Smooth muscle cell (in vitro differentiated cells): ENCODE measurements at regions not wholly inside any gene's neighbourhood (a gene's known extent, or its start where the extent isn't known, plus 50 kb on each side); places are given as distances from the start of the nearest gene placed in this dataset.

Experiments used
- DNase-seq: peaks from one replicate; lab custom pipeline; 2025; ENCODE audit not compliant: unreplicated experiment; lab: John Stamatoyannopoulos, UW
- H2AFZ ChIP-seq: fragments of 200-600 bp; sonication (generic); 2 replicates; pipeline ENCODE4 v1.6.0; 2016; ENCODE audit warnings: antibody characterized with exemption, low read depth, mild to moderate bottlenecking
- H3F3A ChIP-seq: fragments of 200-600 bp; sonication (generic); 2 replicates; pipeline ENCODE4 v1.6.0; 2017; ENCODE audit warnings: antibody characterized with exemption, low read depth
- H3K27ac ChIP-seq: fragments of 200-600 bp; sonication (generic); 2 replicates; pipeline ENCODE4 v1.5.1; 2016; ENCODE audit warnings: low read depth, mild to moderate bottlenecking
- H3K27me3 ChIP-seq: fragments of 200-600 bp; sonication (generic); 2 replicates; pipeline ENCODE4 v1.6.1; 2016; ENCODE audit warnings: low read depth, mild to moderate bottlenecking
- H3K36me3 ChIP-seq: fragments of 200-600 bp; sonication (generic); 2 replicates; pipeline ENCODE4 v1.5.1; 2016; ENCODE audit warnings: low read depth
- H3K4me1 ChIP-seq: fragments of 200-600 bp; sonication (generic); 2 replicates; pipeline ENCODE4 v1.5.1; 2016; ENCODE audit warnings: low read depth
- H3K4me2 ChIP-seq: fragments of 200-600 bp; sonication (generic); 2 replicates; pipeline ENCODE4 v1.6.0; 2016; ENCODE audit warnings: mild to moderate bottlenecking
- H3K4me3 ChIP-seq: fragments of 200-600 bp; sonication (generic); 2 replicates; pipeline ENCODE4 v1.5.1; 2016; ENCODE audit warnings: mild to moderate bottlenecking
- H3K79me2 ChIP-seq: fragments of 200-600 bp; sonication (generic); 2 replicates; pipeline ENCODE4 v1.6.0; 2016; ENCODE audit warnings: low read depth, mild to moderate bottlenecking
- H3K9ac ChIP-seq: fragments of 200-600 bp; sonication (generic); 2 replicates; pipeline ENCODE4 v1.6.0; 2016; ENCODE audit warnings: low read depth
- H3K9me3 ChIP-seq: fragments of 200-600 bp; sonication (generic); replicated peaks from 2 replicates; pipeline ENCODE4 v1.5.1; 2016; ENCODE audit warnings: low read depth
- H4K20me1 ChIP-seq: fragments of 200-600 bp; sonication (generic); 2 replicates; pipeline ENCODE4 v1.6.0; 2016; ENCODE audit warnings: low read depth
- WGBS: methylation state at CpG from one replicate; pipeline ENCODE4 v1.1.7; 2016; ENCODE audit warnings: low lambda C conversion rate; 5-methylcytosine and 5-hydroxymethylcytosine counted together
- TF ChIP-seq, protein P1 (sequence below): fragments of 200-600 bp; sonication (generic); IDR thresholded peaks from 2 replicates; pipeline ENCODE4 v1.5.1; 2017; ENCODE audit warnings: borderline replicate concordance, mild to moderate bottlenecking, antibody characterized with exemption; ENCODE audit not compliant: insufficient read depth, poor library complexity, severe bottlenecking

DNA sequence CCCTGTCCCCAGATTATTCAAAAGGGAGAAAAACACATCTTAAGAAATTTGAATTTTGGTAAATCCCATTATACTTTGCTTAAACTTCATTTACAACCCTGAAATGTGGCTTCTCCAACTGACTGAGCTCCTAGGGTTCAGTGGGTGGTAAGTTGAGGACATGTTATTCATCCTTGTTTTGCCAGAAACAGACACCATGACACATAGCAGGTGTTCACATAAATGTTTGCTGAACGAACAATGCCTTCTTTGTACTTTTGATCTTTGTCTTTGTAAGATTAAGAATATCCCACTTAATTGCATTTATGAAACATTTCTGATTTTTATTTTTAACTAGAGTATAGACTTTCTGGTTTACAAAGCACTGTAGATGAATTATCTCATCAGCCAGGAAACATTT lies 209.7 kb downstream of the GPAM start:
- H3K27me3 ChIP-seq: no peaks in the 10 kb centered on the region
- no peak overlapping the region for H3K27ac ChIP-seq
- TF ChIP-seq, protein P1, sequence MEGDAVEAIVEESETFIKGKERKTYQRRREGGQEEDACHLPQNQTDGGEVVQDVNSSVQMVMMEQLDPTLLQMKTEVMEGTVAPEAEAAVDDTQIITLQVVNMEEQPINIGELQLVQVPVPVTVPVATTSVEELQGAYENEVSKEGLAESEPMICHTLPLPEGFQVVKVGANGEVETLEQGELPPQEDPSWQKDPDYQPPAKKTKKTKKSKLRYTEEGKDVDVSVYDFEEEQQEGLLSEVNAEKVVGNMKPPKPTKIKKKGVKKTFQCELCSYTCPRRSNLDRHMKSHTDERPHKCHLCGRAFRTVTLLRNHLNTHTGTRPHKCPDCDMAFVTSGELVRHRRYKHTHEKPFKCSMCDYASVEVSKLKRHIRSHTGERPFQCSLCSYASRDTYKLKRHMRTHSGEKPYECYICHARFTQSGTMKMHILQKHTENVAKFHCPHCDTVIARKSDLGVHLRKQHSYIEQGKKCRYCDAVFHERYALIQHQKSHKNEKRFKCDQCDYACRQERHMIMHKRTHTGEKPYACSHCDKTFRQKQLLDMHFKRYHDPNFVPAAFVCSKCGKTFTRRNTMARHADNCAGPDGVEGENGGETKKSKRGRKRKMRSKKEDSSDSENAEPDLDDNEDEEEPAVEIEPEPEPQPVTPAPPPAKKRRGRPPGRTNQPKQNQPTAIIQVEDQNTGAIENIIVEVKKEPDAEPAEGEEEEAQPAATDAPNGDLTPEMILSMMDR: no peak
- H3K4me2 ChIP-seq: no peak overlapping the region
- no peaks in the 10 kb centered on the region for H3K79me2 ChIP-seq
- no peak for DNase-seq
- H3K9me3 ChIP-seq: no peaks in the 10 kb centered on the region
- no peaks in the 10 kb centered on the region for H3K4me1 ChIP-seq
- H2AFZ ChIP-seq: no peak overlapping the region
- H4K20me1 ChIP-seq: no peaks in the 10 kb centered on the region
- H3K36me3 ChIP-seq: no peaks in the 10 kb centered on the region
- no peak overlapping the region for H3K9ac ChIP-seq
- H3F3A ChIP-seq: no peaks in the 10 kb centered on the region
- WGBS: 81% methylated on average over 1 of the region's 1 CpG
- H3K4me3 ChIP-seq: no peak overlapping the region

DNA sequence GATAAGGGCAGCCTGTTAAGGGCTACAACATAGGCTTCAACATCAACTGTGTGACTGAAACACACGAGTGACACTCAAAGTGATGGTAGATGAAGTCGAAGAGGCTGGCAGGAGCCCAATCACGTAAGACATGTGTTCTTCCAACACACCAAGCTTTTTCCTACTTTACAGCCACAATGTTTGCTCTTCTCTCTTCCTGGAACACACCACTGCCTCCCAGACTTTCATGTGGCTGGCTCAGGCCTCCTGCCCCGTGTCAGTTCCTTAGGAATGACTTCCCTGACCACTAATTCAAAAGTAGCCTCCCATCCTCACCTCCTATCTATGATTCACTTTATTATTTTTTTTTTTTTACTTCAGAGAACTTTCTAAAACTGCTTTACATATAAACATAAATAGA lies 209.2 kb downstream of the GPAM start:
- no peak overlapping the region for H3K4me2 ChIP-seq
- DNase-seq: no peak
- H3K4me3 ChIP-seq: no peak overlapping the region
- H3F3A ChIP-seq: no peaks in the 10 kb centered on the region
- H3K9me3 ChIP-seq: no peaks in the 10 kb centered on the region
- no peak overlapping the region for H3K27ac ChIP-seq
- no peaks in the 10 kb centered on the region for H3K36me3 ChIP-seq
- H3K27me3 ChIP-seq: no peaks in the 10 kb centered on the region
- no peak overlapping the region for H3K9ac ChIP-seq
- H4K20me1 ChIP-seq: no peaks in the 10 kb centered on the region
- TF ChIP-seq, protein P1: no peak
- H2AFZ ChIP-seq: no peak overlapping the region
- 83% methylated on average over 4 of the region's 4 CpGs for WGBS
- no peaks in the 10 kb centered on the region for H3K79me2 ChIP-seq
- H3K4me1 ChIP-seq: no peaks in the 10 kb centered on the region

DNA sequence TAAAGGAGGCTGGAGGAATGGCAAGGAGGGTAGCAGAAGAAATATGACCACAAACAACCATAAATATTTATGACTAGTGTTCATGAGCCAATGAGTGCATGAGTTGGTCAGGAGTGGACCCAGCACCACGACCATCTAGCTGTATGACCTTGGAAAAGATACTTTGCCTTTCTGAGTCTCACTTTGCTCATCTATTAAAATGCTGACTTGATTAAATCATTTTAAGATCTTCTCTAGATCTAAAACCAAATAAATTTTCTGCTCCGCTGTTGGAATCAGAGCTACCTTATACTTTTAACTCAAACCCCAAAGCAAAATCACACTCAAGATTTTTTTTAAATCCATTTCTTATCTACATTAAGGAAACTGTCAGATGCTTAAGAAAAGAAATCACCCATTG lies 207.0 kb downstream of the GPAM start:
- no peak overlapping the region for H3K4me3 ChIP-seq
- WGBS: 82% methylated on average over 2 of the region's 2 CpGs
- no peak overlapping the region for H3K27ac ChIP-seq
- no peaks in the 10 kb centered on the region for H3K79me2 ChIP-seq
- H3K9ac ChIP-seq: no peak overlapping the region
- no peaks in the 10 kb centered on the region for H3F3A ChIP-seq
- H3K36me3 ChIP-seq: no peaks in the 10 kb centered on the region
- DNase-seq: no peak
- no peaks in the 10 kb centered on the region for H3K9me3 ChIP-seq
- no peaks in the 10 kb centered on the region for H4K20me1 ChIP-seq
- H2AFZ ChIP-seq: no peak overlapping the region
- no peaks in the 10 kb centered on the region for H3K4me1 ChIP-seq
- H3K27me3 ChIP-seq: no peaks in the 10 kb centered on the region
- H3K4me2 ChIP-seq: no peak overlapping the region
- TF ChIP-seq, protein P1: no peak

DNA sequence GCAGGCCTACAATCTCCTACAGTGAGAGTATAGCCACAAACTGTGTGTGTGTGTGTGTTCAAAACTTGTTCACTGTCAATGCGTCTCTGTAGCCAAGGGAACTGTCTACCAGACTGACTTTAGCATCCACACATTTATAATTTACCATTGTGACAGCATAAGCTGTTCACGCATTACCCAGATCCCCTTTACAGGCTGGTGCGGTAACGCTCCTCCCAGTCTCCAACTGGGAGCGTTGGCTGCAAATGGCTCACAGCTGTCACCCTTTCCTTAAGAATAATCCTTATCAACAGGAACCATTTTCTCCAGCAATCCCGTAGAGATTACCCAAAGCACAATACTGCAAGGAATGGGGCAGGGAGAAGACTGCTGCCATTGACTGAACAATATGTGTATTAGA lies 199.5 kb downstream of the GPAM start:
- TF ChIP-seq, protein P1: no peak
- Histone ChIP-seq H3K27me3 (peaks cover 2% of the 10 kb centered on the region), H3F3A (no peaks in the 10 kb centered on the region), H3K79me2 (no peaks in the 10 kb centered on the region), H3K4me1 (no peaks in the 10 kb centered on the region), H2AFZ (no peak overlapping the region), H3K36me3 (no peaks in the 10 kb centered on the region), H3K4me3 (no peak overlapping the region), H3K27ac (no peak overlapping the region), H3K9me3 (no peaks in the 10 kb centered on the region), H4K20me1 (no peaks in the 10 kb centered on the region), H3K9ac (no peak overlapping the region), H3K4me2 (no peak overlapping the region)
- no peak for DNase-seq
- WGBS: 81% methylated on average over 6 of the region's 6 CpGs
